ENCODE measurements at regions not wholly inside any gene's neighbourhood (a gene's known extent, or its start where the extent isn't known, plus 50 kb on each side); places are given as distances from the start of the nearest gene placed in this dataset.
A peak's percentile ranks its signal among the peaks of the same experiment; 100 is the strongest.
"Not testable (repeated sequence)": the region's sequence is repeated elsewhere in the genome, so short reads cannot be mapped to it uniquely, and the experiment has no call there.

DNA sequence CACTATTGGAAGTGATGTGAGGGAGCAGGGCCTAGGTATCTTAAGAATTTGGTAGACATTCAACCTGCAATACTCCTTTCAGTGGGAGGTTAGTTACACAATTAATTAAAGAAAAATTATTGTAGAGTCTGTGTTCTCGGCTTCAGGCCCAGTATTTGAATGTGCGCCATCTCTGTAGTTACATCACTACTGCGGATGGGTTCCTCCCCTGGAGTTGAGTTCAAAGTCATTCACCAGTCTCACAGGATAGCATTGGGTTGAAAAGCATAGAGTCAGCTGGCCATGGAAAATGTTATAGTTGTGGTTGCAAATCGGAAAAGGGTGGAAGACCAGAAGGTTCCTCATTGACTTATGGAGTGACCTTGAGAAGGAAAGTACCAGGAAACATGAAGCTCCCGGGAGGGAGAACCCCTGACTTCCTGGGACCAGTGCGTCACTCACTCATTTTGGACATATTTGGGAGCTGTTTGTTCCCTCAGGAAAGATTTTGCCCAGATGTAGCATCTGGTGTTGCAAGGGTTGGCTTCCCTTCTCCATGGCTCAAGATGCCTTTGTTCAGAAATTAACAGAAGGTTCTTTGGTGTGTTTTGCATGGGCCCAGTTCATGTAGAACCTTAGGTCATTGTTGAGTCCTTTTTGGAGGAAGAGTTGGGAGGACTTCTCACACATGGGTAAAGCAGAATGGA is 111.8 kb downstream of the SRGAP2 start:
- not testable (repeated sequence) for DNase-seq

DNA sequence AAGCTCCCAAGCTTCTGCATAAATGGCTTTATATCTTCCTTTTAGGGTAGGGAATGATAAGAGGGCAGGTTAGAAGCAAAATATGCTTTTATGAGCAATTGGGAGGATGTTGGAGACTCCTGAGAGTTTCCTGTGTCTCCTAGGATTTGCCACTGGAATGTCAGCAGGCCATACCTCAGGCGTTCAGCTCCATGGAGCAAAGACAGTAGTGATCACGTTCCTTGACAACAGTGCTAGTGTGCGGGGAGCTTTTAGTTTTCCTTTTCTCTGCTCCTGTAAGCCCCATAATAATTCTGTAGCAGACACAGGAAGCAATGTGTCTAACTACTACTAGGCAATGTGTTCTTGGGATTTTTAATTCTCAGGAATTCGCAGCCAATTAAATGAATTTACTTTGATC is 113.6 kb downstream of the SRGAP2 start:
- not testable (repeated sequence) for DNase-seq

DNA sequence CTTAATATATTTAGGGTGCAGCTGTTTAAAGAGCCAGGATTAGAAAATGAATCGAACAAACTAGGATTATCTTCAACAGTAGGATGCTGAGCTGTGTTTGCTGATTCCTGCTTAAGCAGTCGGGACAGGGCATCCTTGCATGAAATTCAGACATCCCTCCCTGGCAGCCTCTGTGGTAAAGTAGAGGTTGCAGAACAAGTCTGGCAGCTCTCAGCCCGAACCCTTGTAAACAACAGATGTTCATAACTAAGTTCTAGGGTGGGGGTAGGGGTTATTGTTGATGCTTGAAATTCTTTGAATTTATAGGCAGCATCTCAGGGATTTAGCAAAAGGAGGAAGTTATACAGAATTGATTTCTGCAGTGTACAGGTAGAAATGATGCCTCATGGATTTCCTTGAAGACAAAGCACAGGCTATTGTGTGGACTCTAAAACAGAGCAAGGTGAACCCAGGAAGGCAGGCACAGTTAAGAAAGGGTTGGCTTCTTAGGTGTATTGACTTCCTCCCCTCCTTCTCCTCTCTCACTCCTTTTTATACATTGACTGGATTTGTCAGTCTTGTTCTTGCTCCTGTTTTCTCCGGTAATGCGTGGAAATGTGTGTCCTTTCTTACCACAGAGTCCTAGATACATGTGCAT is 114.7 kb downstream of the SRGAP2 start:
- DNase-seq, result not testable (repeated sequence)

GRCh38 chr1:206320227-206320626 is 116.9 kb downstream of the SRGAP2 start:
- DNase-seq, result not testable (repeated sequence)

DNA sequence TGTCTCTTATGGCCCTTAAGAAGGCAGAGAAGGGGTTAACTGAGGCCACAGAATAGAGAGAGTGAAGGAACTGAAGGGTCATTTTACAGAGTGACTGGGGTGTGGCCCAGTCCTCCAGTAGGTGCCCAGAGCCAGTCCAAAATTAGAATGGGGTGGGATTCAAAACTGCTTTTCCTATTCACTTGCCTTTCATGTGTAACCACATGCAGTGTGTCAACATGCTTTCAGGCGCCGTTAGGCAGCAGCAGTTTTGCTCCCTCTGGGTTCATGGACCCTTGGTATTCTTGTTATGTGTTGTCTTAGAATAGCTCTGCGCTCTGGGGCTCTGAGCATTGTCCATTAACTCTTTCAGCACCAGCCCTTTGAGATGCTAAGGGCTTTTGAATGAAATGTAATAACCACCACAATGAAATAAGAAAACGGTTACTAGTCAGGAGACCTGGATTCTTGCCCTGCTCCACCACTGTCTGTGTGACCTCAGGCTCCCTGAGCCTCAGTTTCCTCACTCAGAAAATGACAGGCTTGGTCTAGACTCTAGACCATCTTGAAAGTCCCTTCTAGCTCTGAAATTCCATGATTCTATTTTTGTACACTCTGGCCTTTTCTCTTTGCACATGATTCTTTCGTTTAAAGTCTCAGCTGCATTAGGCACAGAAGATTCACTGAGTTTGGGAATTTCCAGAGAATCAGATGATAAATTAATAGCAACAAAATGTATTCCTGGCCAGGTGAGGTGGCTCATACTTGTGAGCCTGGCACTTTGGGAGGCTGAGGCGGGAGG is 123.0 kb downstream of the SRGAP2 start:
- not testable (repeated sequence) for DNase-seq

GRCh38 chr1:206331597-206331996 is 128.3 kb downstream of the SRGAP2 start:
- not testable (repeated sequence) for DNase-seq

DNA sequence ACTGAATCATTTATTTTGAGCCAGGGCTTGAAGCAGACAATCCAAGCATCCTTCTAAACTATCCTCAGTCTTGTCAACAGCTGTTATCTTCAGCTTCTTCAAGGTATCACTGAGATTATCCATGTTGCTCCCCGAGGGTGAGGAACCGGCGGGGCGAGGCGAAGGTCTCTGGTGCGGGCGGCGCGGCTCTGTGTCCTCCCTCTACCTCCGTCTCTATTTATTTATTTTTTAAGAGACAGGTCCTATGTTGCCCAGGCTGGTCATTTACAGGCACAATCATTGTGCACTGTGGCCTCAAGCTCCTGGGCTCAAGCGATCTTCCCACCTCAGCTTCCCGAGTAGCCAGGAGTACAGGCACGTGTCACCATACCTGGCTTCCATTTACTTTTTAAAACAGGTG is 130.0 kb downstream of the SRGAP2 start:
- DNase-seq, result not testable (repeated sequence)

GRCh38 chr1:206333897-206334296 is 130.6 kb downstream of the SRGAP2 start:
- DNase-seq, result not testable (repeated sequence)

GRCh38 chr1:206334481-206334880 is 131.1 kb downstream of the SRGAP2 start:
- DNase-seq, result not testable (repeated sequence)

GRCh38 chr1:206335162-206335561 is 131.8 kb downstream of the SRGAP2 start:
- DNase-seq, result not testable (repeated sequence)

DNA sequence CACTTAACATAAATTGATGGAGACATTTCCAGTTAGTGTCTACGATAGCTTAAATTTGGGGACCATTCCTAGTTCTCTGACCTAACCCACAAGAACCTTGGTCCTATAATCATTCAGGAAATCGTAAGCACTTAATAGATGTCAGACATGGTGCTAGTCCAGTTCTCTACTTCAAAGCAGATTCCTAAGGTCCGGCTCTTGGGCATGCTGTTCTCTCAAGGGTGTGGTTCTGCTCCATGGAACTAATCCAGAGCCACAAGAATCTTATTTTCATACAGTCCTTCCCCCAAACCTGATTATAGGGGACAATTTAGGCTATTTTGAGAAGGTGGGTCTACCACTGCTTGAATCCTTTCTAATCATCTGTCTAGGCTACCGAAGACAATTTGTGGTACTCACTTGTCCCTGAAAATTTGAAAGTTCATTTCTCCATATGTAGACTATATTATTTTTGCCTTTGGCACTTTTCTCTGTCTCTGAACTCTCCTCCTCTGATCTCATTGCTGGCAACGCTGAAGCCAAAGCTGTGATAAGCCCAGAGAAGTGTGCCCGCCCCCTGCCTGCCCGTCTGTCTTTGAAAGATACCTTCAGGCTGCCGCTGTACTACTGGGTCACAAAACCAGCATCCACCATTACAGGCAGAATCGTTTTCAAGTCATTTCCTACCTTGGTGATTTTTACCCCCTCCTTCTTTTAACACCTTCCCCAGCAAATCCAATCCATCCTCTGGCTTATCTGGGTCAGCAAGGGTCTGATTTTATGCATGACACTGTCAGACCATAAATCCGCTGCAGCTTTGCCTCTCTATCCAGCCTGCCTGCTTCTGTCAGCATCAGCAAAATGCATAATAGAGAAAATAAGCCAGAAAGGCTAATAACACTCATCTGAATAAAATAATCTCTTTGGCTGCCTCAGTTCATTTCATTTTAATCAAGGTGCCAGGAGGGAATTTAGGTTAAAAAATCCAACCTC is 132.8 kb downstream of the SRGAP2 start:
- DNase-seq, result not testable (repeated sequence)

- not testable (repeated sequence) for DNase-seq
Measured at GRCh38 chr1:206337024-206337423, 133.3 kb upstream of the IKBKE start.

DNA sequence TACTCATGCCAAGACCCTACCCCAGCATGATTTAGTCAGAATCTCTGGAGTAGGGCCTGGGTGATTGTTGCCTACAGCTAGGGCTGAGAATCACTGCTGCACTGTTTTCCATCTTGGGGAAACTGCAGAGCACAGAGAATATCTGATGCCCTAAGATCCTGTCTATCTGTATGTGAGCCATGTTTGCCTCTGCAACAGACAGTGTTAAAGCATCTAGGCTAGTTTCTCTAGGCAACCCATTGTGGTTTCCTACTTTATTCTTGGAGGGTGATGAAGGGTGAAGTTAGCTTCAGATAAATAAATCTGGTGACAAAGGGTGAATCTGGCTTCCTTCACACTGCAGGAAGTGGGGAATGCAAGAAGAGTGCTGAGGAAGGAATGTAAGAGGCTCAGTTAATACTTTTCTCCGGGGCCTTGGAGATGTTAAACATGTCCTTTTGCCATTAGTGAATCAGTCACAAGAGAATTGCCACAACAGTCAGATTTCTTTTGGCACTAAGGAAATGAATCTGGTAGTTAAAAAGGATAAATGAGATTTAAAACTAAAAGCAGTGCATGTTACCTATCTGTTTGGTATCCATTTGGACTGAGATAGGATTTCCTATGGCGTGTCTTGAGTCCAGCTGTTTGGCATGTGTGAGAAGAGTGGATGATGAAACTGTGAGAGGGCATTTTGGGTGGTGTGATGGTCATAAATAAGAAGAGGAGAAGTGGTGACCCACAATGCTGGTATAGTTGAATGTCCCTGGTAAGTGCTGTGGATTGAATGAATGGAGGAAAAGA is 119.6 kb upstream of the IKBKE start:
- not testable (repeated sequence) for DNase-seq

GRCh38 chr1:206351276-206352052 is 118.8 kb upstream of the IKBKE start:
- DNase-seq, result not testable (repeated sequence)

GRCh38 chr1:206356310-206356709 is 114.0 kb upstream of the IKBKE start:
- not testable (repeated sequence) for DNase-seq

- peak; percentile 31 for DNase-seq
Measured at GRCh38 chr1:206357962-206358361, 112.3 kb upstream of the IKBKE start.

DNA sequence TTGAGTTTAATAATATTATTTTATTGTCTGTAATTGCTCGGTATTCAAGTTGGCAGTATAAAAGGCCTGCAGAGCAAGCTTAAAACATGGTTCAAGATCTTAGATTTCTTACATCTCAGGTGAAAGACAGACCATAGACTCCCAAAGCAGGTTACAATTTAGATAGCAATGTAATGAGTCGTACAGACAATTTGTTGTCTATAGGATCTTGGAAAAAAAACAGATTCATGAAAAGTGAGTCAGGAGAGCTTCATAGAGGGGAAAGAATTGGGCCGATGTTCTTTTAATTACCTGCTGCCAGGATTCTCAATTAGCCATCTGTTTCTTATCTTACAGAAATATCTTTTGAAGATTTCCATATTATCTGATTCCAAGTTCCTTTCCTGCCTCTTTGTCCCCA is 111.5 kb upstream of the IKBKE start:
- DNase-seq, result not testable (repeated sequence)

DNA sequence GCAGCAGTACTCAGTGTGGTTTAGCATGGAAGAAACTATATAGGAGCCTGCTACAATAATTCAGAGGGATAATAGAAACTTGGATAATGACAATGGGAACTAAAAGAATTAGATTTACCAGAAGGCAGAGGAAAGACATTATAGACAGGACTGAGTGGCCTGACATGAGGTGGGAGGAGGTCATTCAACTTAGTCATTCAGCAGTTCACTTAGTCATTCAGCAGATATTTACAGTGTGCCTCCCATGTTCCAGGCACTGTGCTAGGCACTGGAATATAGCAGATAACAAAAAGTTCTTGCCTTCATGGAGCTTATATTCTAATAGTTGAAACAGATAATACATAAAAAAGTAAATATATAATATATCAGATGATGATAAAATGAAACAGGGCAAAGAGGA is 110.9 kb upstream of the IKBKE start:
- DNase-seq, result not testable (repeated sequence)

- not testable (repeated sequence) for DNase-seq
Measured at GRCh38 chr1:206361978-206362543, 108.2 kb upstream of the IKBKE start.

GRCh38 chr1:206362994-206363393 is 107.3 kb upstream of the IKBKE start:
- not testable (repeated sequence) for DNase-seq
